GM21515 (cell line): ENCODE measurements at regions not wholly inside any gene's neighbourhood (a gene's known extent, or its start where the extent isn't known, plus 50 kb on each side); places are given as distances from the start of the nearest gene placed in this dataset.

Experiments used
- ATAC-seq: cut with Tn5 transposase; IDR thresholded peaks from one replicate; pipeline ENCODE4 v1.9.1; 2021; ENCODE audit not compliant: unreplicated experiment

DNA sequence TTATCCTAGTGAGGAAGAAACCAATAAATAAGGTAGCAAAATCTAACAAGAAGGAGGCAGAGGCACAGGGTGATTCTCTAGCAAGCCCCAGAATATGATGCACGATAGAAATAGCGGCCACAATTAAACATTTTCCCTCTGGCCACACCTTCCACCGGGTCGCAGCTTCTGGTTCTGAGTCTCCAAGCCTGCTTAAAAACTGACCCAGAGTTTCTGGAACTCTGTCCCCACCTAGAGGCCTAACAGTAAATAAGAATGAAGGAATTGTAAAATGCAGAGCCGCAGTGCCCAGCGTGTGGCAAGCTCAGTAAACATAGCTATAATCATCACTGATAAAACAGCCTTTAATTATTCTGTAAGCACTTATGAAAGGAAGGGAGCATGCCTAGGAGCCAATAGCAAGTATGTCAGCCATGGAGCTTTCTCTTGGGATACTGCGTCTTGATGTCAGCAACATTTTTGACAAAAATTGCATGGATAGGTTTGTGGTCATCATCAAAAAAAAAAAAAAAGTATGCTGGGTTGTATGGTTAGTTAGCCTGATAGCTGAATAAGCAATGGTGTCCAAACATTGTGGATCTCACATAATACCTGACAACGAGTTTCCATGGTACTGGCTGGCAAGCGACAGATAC lies 465.5 kb downstream of the DNAH5 start:
- ATAC-seq, result no peak

DNA sequence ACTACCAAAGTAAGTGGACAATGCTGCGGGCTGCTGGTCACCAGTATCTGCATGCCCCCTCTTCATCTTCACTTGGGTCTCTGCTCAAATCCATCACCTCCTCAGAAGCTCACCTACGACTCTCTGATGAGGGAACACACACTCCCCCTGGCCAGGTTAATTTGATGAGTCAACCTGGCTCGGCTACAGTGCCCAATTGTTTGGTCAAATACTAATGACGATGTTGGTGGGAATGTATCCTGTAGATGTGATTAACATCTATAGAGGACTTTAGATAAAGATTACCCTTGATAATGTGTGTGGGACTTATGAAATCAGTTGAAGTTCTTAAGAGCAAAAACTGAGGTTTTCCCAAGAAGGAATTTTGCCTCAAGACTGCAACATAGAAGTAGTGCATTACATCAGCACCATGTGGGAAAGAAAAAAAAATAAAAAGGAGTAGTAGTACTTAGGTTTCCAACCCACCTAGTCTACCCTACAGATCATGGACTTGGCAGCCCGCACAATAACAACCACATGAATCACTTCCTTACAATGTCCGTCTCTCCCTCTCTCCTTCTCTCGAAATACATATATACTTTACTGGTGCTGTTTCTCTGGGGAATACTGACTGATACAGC lies 467.3 kb downstream of the DNAH5 start:
- no peak for ATAC-seq

DNA sequence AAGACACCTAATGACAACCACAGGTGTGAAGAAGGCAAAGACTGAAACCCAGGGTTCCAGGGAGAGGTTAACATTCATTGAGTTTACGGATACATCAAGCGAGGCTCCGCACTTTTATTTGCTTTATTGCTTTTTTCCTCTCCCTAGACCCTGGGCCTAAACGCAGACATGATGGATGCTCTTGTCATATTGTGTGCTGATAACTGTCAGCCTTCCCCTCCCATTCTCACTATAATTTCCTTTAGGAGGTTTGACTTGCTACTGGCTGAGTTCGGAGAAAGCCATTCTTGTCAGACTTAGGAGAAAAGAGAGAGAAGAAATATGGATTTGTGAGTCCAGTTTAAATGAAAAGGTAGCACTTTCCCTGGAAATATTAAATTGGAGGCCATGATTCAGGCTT lies 471.6 kb downstream of the DNAH5 start:
- ATAC-seq, result no peak

DNA sequence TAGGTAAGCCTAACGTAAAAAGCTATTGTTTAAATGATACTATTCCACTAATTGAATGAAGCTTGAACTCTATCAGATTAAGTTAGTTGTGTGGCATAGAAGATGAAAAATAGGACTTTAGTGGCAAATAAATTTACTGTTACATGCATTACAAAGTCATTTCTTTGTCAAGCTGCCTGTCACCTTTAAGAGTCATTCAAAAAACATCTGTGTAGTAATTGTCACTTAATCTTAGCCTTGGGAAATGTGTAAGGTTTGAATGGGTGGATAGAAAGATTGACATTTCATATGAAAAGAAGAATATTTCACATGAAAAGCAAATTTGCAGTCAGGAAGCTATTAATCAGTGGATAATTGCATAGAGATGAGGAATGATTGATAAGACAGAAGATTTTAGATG lies 473.5 kb downstream of the DNAH5 start:
- ATAC-seq, result no peak

DNA sequence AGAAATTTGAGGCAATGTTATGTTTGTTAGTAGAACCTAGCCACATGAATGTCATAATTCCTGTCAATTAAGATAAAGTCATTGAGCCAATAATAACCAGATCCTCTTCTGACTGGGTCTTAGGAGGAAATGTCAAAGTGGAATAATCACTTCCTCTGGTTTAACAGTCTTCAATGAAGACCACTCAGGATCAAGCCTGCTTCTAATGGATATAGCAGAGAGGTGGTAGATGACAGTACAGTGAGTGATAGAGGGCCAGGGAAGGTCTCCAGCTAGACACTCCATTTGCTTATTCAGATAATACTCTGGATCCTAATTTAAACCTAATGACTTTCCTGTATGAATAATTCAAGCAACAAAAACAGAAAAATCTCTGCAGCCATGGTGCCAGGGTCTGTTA lies 474.2 kb downstream of the DNAH5 start:
- ATAC-seq, result no peak

DNA sequence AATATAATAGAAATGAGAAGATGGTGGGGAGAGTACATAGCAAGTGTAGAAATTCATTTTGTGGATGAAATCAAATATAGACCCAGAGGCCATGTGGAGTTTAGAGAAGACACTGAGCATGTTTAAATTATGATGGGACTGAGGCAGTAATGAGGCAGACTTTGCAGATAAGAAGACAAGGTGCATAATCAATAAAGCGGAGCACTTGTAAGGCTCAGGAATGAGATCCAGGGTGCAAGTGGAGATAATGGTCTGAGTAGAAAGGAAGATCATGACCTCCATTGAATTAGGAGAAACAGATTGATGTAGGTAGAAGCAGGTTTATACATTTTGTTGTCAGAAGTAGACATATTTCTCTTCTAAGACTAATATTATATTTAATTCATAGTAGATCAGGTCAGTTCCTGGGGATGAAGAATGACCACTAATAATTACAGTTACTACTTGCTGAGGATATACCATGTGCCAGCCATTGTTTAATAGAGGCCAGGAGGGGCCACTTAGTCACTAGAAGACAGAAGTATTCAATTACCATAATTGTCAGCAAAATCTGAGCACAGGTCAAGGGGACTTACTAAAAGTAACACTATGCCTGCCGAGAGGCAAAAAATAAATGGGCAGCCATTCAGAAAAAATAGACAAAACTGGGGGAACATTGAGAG lies 479.8 kb downstream of the DNAH5 start:
- ATAC-seq, result no peak

DNA sequence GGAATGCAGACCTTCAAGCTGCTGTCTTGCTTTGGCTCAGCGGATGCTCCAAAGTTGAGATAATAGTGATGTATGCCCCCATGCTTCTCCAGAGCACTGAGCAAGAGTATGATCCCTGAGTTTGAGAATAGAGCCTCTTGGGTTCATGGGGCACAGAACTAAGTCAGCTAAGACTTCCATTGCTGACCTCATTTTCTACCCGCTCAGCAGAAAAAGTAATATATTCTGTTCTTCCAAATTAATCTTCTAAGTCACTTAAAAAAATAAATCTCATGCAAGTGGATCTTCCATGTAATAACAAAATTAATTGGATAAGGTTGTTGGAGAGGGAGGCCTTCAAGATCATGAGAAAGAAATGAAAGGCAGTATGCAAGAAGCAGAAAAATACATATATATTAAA lies 483.9 kb downstream of the DNAH5 start:
- no peak for ATAC-seq

DNA sequence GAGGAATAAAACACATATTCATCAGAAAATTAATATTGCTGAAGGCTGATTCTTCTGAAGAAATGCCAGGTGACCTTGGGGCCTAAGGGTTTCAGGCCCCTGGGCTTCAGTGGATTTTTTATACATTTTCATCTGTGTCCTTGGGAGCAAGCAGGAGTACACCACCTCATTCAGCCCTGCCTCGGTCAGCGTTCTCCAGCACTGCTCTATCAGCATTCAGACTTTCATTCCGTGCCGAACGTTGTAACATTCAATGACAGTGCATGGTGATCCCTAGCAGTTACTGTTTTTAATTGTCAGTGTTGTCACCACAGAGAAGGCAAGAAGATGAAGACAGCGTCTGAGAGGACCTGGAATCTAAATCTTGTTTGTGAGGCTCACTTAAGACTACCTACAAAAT lies 490.4 kb downstream of the DNAH5 start:
- no peak for ATAC-seq

DNA sequence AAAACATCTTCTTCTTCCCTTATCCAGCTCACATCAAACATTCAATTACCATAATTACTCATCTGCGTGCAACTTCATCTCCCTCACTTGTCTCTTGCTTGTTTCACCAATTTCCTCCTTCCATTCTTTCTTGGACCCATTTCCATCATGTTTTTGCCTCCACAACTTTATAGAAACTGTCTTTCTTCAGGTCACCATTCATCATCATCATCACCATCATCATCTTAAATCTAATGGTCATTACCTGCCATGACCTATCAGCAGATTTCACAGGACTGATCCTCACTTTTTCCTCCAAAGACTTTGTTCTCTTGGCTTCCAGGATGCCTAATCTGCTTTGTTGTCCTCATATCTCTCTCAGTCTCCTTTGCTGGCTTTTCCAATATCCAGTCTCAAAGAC lies 495.6 kb downstream of the DNAH5 start:
- no peak for ATAC-seq

DNA sequence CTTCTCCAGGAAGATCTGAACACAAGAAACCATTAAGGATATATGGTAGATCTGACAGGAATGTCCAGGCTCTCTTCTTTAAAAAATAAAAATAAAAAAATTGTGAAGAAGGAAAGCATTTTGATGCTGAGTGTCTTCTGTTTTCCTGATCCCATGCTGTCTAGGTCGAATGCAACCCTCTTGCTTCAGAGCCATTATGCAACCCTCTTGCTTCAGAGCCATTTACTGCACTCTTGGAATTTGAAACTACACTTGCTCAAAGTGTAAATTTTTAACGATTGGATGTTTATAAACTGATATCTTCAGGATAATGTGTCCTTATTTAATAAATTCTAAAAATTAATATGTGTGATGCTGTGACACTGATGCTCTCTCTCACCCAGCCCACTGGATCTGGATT lies 505.1 kb downstream of the DNAH5 start:
- no peak for ATAC-seq

DNA sequence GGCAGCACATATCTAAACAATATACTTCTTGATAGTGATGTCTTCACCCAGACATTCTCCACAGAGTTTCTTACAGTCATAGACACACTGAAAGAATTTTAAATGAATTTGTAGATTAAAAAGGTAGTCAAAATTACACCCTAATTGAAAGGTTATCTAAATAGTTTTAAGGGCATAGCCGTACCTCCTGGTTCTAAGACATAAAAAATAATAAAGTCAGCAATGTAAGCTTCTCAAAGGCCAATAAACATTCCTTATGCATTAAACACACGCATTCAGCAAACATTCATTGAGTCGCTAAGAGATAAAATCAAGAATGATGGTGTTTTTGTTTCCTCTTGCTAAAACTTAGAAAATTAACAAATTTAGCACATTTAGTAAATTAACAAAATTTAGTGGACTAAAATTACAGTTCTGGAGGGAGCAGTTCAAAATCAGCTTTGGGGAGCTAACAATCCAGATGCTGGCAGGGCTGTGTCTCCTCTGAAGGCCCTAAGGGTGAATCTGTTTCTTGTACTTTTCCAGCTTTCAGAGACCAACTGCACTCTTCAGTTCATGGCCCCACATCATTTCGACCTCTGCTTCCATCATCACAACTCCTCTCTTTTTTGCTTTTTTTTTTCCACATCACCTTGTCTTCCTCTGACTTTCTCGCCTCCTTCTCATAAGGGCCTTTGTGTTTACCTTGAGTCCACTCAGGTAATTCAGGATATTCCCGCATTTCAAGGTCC lies 516.5 kb downstream of the DNAH5 start:
- no peak for ATAC-seq

DNA sequence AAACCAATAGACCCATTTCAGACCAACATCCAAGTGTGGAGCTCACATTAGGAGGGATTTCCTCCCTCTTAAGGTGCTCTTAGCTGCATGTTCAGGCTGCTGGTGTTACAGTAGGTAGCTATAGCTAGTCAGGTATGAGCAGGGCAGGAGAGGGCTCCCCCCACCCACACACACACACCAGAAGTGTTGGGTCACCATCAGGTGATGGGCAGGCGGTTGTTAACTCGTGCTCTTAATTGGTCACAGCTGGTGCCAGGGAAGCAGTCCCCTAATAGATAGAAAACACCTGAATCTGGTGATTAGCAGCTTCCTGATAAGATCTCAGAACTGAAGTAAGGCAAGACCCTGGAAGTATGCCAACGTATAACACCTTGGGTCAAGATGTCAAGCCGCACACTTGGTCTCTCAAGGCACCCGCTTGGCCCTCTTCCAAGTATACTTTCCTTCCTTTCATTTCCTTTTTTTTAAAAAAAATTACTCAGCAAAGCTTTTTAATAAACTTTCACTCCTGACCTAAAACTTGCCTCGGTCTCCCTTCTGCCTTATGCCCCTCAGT lies 532.4 kb downstream of the DNAH5 start:
- ATAC-seq, result no peak

DNA sequence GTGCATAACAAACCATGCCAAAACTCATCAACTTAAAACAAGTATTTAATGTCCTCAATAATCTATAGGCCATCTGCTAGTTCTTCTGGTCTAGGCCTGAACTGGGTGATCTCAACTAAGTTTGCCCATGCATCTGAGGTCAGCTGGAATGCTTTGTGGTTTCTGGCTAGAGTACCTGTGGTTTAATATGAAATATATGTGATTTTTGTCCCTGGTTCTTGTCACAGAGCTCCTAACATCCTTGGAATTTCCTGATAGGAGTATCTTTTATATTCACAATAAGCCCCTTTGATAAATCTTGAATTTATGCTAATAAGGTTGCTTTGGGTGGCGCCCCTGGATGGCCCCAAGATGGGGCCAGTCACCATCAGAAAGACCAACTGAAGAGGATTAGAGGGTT lies 535.9 kb downstream of the DNAH5 start:
- no peak for ATAC-seq

DNA sequence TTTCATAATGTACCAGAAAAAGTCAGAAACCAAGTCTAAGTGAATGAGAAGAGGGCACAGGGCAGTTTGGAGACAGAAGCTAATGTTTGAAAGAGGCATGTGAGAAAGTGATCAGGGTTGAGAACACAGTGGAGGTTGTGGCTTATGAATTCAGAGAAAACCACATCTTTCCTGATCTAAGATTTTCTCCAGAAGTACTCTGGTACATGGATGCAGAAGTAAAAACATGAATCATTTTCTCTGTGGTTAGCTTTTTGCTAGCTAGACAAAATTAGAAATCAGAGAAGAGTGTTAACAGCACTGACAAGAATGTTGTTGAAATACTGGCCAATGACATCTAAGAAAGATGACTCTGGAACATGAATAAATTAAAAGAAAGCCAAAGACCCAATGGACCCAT lies 541.1 kb downstream of the DNAH5 start:
- ATAC-seq, result no peak

DNA sequence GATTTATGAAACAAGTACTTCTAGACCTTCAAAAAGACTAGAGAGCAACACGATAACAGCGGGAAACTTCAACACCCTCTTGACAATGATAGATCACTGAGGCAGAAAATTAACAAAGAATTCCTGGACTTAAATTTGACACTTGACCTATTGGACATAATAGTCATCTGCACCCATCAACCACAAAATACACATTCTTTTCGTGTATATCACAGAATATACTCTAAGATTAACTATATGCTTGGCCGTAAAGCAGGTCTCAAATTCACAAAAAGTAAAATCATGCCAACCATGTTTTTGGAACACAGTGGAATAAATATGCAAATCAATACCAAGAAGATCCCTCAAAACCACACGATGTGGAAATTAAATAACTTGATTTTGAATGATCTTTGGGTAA lies 559.4 kb downstream of the DNAH5 start:
- no peak for ATAC-seq

DNA sequence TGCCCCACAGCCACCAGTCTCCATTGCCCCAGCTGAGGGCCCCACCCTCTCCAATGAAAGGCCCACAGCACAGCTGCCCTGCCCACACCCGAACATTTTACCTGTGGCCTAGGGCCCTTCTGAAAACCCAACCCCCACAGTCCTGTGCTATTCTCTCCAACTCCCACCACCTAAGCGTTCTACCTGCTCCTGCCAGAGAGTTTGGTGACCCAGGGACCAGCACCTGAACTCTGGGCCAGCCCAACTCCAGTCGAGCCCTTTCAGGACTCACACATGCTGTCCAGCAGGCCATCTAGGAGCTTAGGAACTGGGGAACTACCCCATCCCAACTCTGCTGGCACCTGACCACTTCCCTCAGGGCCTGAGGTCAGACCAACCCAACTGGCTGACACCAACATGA lies 562.3 kb downstream of the DNAH5 start:
- ATAC-seq, result no peak

DNA sequence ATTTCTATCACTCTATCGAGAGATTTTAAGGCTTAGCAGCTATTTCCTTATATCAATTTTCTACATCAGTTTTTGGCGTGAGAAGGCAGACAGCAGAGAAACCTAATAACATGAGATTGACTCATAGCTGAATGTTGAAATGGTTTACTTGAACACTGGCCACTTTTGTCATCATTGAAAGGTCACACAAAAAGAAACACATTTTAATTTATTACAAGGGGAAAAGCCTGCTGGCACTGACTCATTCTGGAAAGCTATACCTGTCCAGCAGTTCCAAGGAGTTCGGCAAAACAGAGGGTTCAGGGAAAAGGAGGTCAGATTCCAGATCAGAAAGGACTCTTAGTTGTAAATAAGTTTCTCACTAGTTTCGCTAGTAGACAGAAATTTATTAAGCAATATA lies 566.4 kb downstream of the DNAH5 start:
- ATAC-seq, result no peak

DNA sequence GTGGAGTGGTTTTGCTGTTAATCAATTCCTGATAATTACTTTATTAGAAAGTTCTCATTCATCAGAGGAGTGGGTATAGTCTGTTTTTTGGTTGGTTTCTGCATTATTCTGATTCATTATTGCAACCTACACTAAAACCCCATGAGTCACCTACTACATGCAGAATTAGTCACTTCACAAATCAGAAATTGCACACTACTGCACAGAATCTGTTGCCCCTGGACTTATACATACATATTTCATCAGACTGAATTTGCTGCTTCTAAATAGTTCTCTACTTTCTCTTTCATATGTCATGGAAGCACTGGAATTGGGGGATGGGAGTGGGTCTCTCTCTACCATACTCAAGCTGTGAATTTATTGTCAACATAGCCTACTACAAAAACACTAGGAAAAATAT lies 585.1 kb downstream of the DNAH5 start:
- ATAC-seq, result no peak

DNA sequence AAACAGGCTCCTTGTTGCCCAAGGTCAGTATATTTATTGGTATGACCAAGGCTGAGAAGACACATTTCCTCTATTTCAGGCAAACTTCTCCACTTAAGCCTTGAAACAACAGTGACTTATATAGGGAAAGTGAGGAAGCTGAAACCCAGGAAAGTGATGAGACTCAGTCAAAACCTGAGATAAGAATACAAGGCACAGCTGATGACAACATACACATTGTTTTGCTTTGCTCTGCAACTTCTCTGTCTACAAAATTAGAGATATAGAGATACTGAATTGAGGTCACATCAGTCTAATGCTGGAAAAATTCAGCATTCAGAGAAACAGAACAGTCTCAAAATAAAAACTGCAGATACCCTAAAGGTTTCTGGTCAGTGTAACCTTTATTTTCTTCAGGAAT lies 586.1 kb downstream of the DNAH5 start:
- no peak for ATAC-seq

DNA sequence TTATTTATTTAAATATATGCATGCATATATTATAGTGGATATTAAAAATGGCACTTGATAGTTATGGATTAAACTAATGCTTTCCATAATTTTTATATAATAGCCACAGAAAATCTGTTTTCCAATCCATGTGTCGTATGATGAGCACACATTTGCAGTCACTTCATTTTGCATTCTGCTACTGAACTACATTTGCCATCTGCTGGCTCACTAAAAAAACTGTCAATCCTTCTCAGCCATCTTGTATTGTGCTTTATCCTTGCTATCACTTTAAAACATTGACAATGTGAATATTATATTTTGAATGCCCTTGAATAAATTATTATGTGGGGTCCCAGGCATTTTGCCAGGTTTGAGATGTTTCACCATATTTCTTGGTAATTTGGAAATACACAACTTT lies 586.6 kb downstream of the DNAH5 start:
- no peak for ATAC-seq

DNA sequence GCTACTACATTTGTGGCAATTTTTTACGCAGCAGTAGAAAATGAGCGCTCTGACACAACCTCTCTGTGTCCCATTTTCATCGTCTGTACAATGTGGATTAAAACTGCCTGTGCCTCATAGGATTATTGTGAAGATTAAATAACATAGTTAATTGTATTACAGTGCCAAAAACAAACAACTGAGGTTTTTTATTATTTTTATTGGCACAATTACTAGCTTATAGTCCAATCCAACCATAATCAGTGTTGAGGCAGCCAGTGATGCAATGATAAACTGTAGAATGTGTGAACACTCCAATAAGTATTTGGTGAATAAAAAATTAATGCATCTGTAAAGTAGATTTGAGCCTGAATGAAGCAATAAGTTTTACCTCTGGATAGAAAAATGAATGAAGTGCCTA lies 588.3 kb downstream of the DNAH5 start:
- ATAC-seq, result no peak

DNA sequence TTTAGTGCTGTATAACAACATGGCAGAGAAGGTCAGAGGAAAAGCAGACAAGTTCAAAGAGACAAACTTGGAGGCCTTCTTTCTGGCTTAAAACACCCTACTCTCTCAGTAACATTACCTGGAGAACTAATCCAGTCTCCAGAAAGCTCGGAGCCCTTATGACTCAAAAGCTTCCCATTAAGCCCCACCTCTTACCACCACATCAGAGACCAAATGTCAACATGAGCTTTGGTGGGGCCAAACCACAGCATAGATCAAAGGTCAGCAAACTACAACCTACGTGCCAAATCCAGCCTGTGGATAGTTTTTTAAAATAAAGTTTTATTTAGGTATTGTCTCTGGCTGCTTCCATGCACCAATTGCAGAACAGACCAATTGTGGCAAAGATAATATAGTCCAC lies 589.9 kb downstream of the DNAH5 start:
- ATAC-seq, result no peak
